Astrocyte (in vitro differentiated cells and primary cell): ENCODE measurements at regions not wholly inside any gene's neighbourhood (a gene's known extent, or its start where the extent isn't known, plus 50 kb on each side); places are given as distances from the start of the nearest gene placed in this dataset.

Experiments
- DNase-seq: peaks from one replicate; pipeline ENCODE4 v3.0.0-alpha.2; 2010; ENCODE audit warnings: low read depth
- FAIRE-seq: peaks from 2 replicates; lab custom pipeline; 2011; peaks lifted over from hg19 to GRCh38; lab: Jason Lieb, UNC
- H2AFZ ChIP-seq: 2 replicates; pipeline ENCODE4 v1.6.0; 2012; ENCODE audit warnings: low read depth, low read length, inconsistent platforms
- H3K27ac ChIP-seq: 2 replicates; pipeline ENCODE4 v1.5.1; 2011; ENCODE audit warnings: low read depth, low read length, inconsistent platforms
- H3K27me3 ChIP-seq: 2 replicates; pipeline ENCODE4 v1.6.0; 2011; ENCODE audit warnings: low read length, inconsistent platforms; ENCODE audit not compliant: insufficient read depth
- H3K36me3 ChIP-seq: 2 replicates; pipeline ENCODE4 v1.5.1; 2011; ENCODE audit warnings: low read length, inconsistent platforms; ENCODE audit not compliant: insufficient read depth
- H3K4me1 ChIP-seq: 2 replicates; pipeline ENCODE4 v1.5.1; 2011; ENCODE audit warnings: low read length, inconsistent platforms; ENCODE audit not compliant: insufficient read depth
- H3K4me2 ChIP-seq: 2 replicates; pipeline ENCODE4 v1.6.0; 2012; ENCODE audit warnings: low read length, inconsistent platforms
- H3K4me3 ChIP-seq: 2 replicates; pipeline ENCODE4 v1.5.1; 2011; ENCODE audit warnings: low read depth, mild to moderate bottlenecking, low read length, inconsistent platforms; ENCODE audit not compliant: insufficient read depth
- H3K79me2 ChIP-seq: 2 replicates; pipeline ENCODE4 v1.6.0; 2012; ENCODE audit warnings: mild to moderate bottlenecking, low read length, inconsistent platforms; ENCODE audit not compliant: insufficient read depth
- H3K9ac ChIP-seq: 2 replicates; pipeline ENCODE4 v1.6.0; 2012; ENCODE audit warnings: mild to moderate bottlenecking, low read length, inconsistent platforms
- H3K9me3 ChIP-seq: 2 replicates; pipeline ENCODE4 v1.5.1; 2012; ENCODE audit warnings: low read depth, mild to moderate bottlenecking, low read length, inconsistent platforms; ENCODE audit not compliant: insufficient read depth
- H4K20me1 ChIP-seq: 2 replicates; pipeline ENCODE4 v1.6.0; 2012; ENCODE audit warnings: low read length, inconsistent platforms; ENCODE audit not compliant: insufficient read depth
- H3K27ac Mint-ChIP-seq: one replicate; pipeline ENCODE4 v1.8.0; 2021; ENCODE audit warnings: mild to moderate bottlenecking, mixed read lengths; ENCODE audit not compliant: unreplicated experiment
- H3K27me3 Mint-ChIP-seq: one replicate; pipeline ENCODE4 v1.8.0; 2021; ENCODE audit warnings: low read depth, mixed read lengths; ENCODE audit not compliant: unreplicated experiment
- H3K36me3 Mint-ChIP-seq: one replicate; pipeline ENCODE4 v1.8.0; 2021; ENCODE audit warnings: low read depth, mixed read lengths; ENCODE audit not compliant: unreplicated experiment
- H3K4me1 Mint-ChIP-seq: one replicate; pipeline ENCODE4 v1.8.0; 2021; ENCODE audit warnings: low read depth, mixed read lengths; ENCODE audit not compliant: unreplicated experiment
- H3K4me3 Mint-ChIP-seq: one replicate; pipeline ENCODE4 v1.8.0; 2021; ENCODE audit warnings: mild to moderate bottlenecking, moderate library complexity, mixed read lengths; ENCODE audit not compliant: unreplicated experiment
- H3K9me3 Mint-ChIP-seq: one replicate; pipeline ENCODE4 v1.8.0; 2021; ENCODE audit warnings: mild to moderate bottlenecking, mixed read lengths; ENCODE audit not compliant: unreplicated experiment
- EZH2 ChIP-seq: IDR thresholded peaks from 2 replicates; pipeline ENCODE4 v1.6.1; 2012; ENCODE audit warnings: mild to moderate bottlenecking, low read length, inconsistent platforms; ENCODE audit not compliant: insufficient read depth
- TF ChIP-seq, protein P1 (sequence below): IDR thresholded peaks from 2 replicates; pipeline ENCODE4 v1.5.1; 2011; ENCODE audit warnings: low read depth, mild to moderate bottlenecking, inconsistent platforms, low read length, moderate library complexity; ENCODE audit not compliant: insufficient read depth

GRCh38 chr14:34086223-34086757 lies 135.4 kb upstream of the EGLN3 start:
- H3K9me3 ChIP-seq = no peaks in the 10 kb centered on the region
- Mint-ChIP-seq H3K27me3 (no peaks in the 10 kb centered on the region), H3K36me3 (peaks cover 2% of the 10 kb centered on the region), H3K4me3 (no peak overlapping the region), H3K27ac (no peak overlapping the region), H3K9me3 (peaks cover 3% of the 10 kb centered on the region), H3K4me1 (peaks cover 11% of the 10 kb centered on the region)
- no peak overlapping the region for H2AFZ ChIP-seq
- no peak for DNase-seq
- TF ChIP-seq EZH2 = no peak
- TF ChIP-seq, protein P1, sequence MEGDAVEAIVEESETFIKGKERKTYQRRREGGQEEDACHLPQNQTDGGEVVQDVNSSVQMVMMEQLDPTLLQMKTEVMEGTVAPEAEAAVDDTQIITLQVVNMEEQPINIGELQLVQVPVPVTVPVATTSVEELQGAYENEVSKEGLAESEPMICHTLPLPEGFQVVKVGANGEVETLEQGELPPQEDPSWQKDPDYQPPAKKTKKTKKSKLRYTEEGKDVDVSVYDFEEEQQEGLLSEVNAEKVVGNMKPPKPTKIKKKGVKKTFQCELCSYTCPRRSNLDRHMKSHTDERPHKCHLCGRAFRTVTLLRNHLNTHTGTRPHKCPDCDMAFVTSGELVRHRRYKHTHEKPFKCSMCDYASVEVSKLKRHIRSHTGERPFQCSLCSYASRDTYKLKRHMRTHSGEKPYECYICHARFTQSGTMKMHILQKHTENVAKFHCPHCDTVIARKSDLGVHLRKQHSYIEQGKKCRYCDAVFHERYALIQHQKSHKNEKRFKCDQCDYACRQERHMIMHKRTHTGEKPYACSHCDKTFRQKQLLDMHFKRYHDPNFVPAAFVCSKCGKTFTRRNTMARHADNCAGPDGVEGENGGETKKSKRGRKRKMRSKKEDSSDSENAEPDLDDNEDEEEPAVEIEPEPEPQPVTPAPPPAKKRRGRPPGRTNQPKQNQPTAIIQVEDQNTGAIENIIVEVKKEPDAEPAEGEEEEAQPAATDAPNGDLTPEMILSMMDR = no peak
- H3K27ac ChIP-seq = no peak overlapping the region
- H3K4me3 ChIP-seq = no peak overlapping the region
- H3K27me3 ChIP-seq = no peaks in the 10 kb centered on the region
- FAIRE-seq = no peak
- H3K79me2 ChIP-seq = no peaks in the 10 kb centered on the region
- H3K9ac ChIP-seq = no peak overlapping the region
- H3K36me3 ChIP-seq = no peaks in the 10 kb centered on the region
- H3K4me1 ChIP-seq = peaks cover 13% of the 10 kb centered on the region
- H3K4me2 ChIP-seq = no peak overlapping the region
- H4K20me1 ChIP-seq = no peaks in the 10 kb centered on the region

DNA sequence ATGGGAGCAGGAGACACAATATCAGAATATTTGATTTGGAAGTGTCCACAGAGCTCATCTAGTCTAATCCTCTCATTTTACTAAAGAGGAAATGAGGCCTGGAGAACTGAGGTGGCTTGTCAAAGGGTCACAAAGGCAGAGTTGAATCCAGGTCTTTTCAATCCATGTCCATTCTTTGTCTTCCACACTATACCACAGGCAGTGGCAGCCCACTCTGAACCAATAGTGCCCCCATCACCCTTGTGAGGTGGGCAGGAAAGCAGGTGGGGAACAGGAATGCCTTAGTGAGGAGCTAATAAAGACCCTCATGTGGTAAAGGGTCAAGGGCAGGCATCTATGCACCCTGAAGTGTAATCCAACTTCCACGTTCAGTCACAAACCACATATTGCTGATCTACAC lies 134.8 kb upstream of the EGLN3 start:
- no peaks in the 10 kb centered on the region for H3K27me3 ChIP-seq
- no peaks in the 10 kb centered on the region for H3K9me3 ChIP-seq
- DNase-seq (no peak), FAIRE-seq (no peak)
- Mint-ChIP-seq H3K27me3 (no peaks in the 10 kb centered on the region), H3K9me3 (peaks cover 3% of the 10 kb centered on the region), H3K36me3 (peaks cover 2% of the 10 kb centered on the region), H3K27ac (no peak overlapping the region), H3K4me1 (peaks cover 15% of the 10 kb centered on the region), H3K4me3 (no peak overlapping the region)
- no peaks in the 10 kb centered on the region for H3K79me2 ChIP-seq
- no peak overlapping the region for H3K4me3 ChIP-seq
- TF ChIP-seq EZH2 = no peak
- TF ChIP-seq, protein P1 = no peak
- H3K9ac ChIP-seq = no peak overlapping the region
- no peak overlapping the region for H2AFZ ChIP-seq
- H3K4me2 ChIP-seq = no peak overlapping the region
- H4K20me1 ChIP-seq = no peaks in the 10 kb centered on the region
- H3K4me1 ChIP-seq = peaks cover 19% of the 10 kb centered on the region
- H3K36me3 ChIP-seq = no peaks in the 10 kb centered on the region
- H3K27ac ChIP-seq = no peak overlapping the region

DNA sequence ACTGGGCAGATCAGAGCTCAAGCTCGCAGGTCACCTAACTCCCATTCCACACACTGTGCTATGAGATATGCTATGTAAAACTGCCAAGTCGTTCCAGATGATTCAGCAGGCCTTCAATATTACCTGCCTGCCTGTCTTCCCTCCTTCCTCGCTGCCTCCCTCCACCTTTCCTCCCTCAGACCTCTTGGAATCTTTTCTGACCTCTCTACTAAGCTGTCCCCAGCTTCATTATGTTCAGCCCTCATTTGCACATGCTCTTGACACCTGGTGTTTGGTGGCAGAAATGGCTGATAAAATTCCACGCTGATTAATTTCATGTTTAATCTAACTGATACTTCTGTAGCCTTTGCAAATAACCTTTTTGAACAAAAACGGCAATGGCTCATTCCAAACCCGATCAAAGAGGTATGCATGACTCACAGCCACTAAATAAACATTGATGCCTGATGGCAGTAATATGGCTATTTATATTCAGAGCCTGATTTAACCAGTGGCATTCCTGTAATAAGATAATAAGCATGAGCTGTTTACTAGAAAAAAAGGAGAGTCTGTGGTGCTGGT lies 130.8 kb upstream of the EGLN3 start:
- Mint-ChIP-seq H3K27me3 (no peaks in the 10 kb centered on the region), H3K9me3 (no peaks in the 10 kb centered on the region), H3K36me3 (no peaks in the 10 kb centered on the region), H3K27ac (no peak overlapping the region), H3K4me1 (peaks cover 23% of the 10 kb centered on the region), H3K4me3 (no peak overlapping the region)
- Histone ChIP-seq H3K4me1 (peaks cover 22% of the 10 kb centered on the region), H3K4me2 (peak overlapping the region; percentile 75), H3K9ac (peak overlapping the region; percentile 52), H3K4me3 (no peak overlapping the region), H2AFZ (no peak overlapping the region), H3K27me3 (no peaks in the 10 kb centered on the region), H4K20me1 (no peaks in the 10 kb centered on the region), H3K36me3 (no peaks in the 10 kb centered on the region), H3K9me3 (no peaks in the 10 kb centered on the region), H3K27ac (peak overlapping the region; percentile 63), H3K79me2 (no peaks in the 10 kb centered on the region)
- FAIRE-seq (no peak), DNase-seq (peak; percentile 88)
- TF ChIP-seq, protein P1 = no peak
- TF ChIP-seq EZH2 = no peak
